GM23338 (cell line): ENCODE measurements at regions not wholly inside any gene's neighbourhood (a gene's known extent, or its start where the extent isn't known, plus 50 kb on each side); places are given as distances from the start of the nearest gene placed in this dataset.

Source experiments
- ATAC-seq: fragments of 200-7000 bp; cut with Tn5 transposase; 3 replicates; pipeline ENCODE4 v1.9.1; 2020
- DNase-seq: peaks from one replicate; pipeline ENCODE4 v3.0.0-alpha.2; 2015; ENCODE audit warnings: low spot score
- H2AFZ ChIP-seq: fragments of 200-600 bp; sonication (generic); 2 replicates; pipeline ENCODE4 v1.8.0; 2016; ENCODE audit warnings: antibody characterized with exemption, mild to moderate bottlenecking, moderate library complexity
- H3F3A ChIP-seq: fragments of 200-600 bp; sonication (generic); replicated peaks from 2 replicates; pipeline ENCODE4 v1.8.0; 2017; ENCODE audit warnings: antibody characterized with exemption, mixed run types, low read depth
- H3K27ac ChIP-seq: fragments of 200-600 bp; sonication (generic); 2 replicates; pipeline ENCODE4 v1.6.1; 2016; ENCODE audit warnings: low read depth
- H3K27me3 ChIP-seq: fragments of 200-600 bp; sonication (generic); 2 replicates; pipeline ENCODE4 v1.8.0; 2016; ENCODE audit warnings: mild to moderate bottlenecking, mixed run types, moderate library complexity; ENCODE audit not compliant: insufficient read depth
- H3K36me3 ChIP-seq: fragments of 200-600 bp; sonication (generic); 2 replicates; pipeline ENCODE4 v1.8.0; 2016; ENCODE audit warnings: mild to moderate bottlenecking; ENCODE audit not compliant: insufficient read depth
- H3K4me1 ChIP-seq: fragments of 200-600 bp; sonication (generic); 2 replicates; pipeline ENCODE4 v1.8.0; 2016; ENCODE audit warnings: mild to moderate bottlenecking, moderate library complexity; ENCODE audit not compliant: insufficient read depth
- H3K4me2 ChIP-seq: fragments of 200-600 bp; sonication (generic); 2 replicates; pipeline ENCODE4 v1.7.1; 2017; ENCODE audit warnings: mixed run types
- H3K4me3 ChIP-seq: fragments of 200-600 bp; sonication (generic); 2 replicates; pipeline ENCODE4 v1.6.1; 2016; ENCODE audit warnings: mixed run types
- H3K79me2 ChIP-seq: fragments of 200-600 bp; sonication (generic); replicated peaks from 2 replicates; pipeline ENCODE4 v1.8.0; 2017; ENCODE audit warnings: mild to moderate bottlenecking; ENCODE audit not compliant: insufficient read depth
- H3K9me2 ChIP-seq: fragments of 200-600 bp; sonication (generic); 2 replicates; pipeline ENCODE4 v1.8.0; 2017; ENCODE audit not compliant: insufficient read depth
- H4K20me1 ChIP-seq: fragments of 200-600 bp; sonication (generic); replicated peaks from 2 replicates; pipeline ENCODE4 v1.8.0; 2017; ENCODE audit warnings: mild to moderate bottlenecking; ENCODE audit not compliant: insufficient read depth
- H3K27ac Mint-ChIP-seq: 2 replicates; pipeline ENCODE4 v1.8.0; 2020; ENCODE audit warnings: inconsistent platforms, mild to moderate bottlenecking, moderate library complexity, mixed read lengths
- H3K27me3 Mint-ChIP-seq: 3 replicates; pipeline ENCODE4 v1.8.0; 2022; ENCODE audit warnings: low read depth, mild to moderate bottlenecking, moderate library complexity, mixed read lengths, inconsistent platforms; ENCODE audit not compliant: insufficient read depth, poor library complexity
- H3K36me3 Mint-ChIP-seq: 3 replicates; pipeline ENCODE4 v1.8.0; 2021; ENCODE audit warnings: low read depth, mild to moderate bottlenecking, inconsistent platforms, moderate library complexity, mixed read lengths
- H3K4me1 Mint-ChIP-seq: 3 replicates; pipeline ENCODE4 v1.8.0; 2020; ENCODE audit warnings: mild to moderate bottlenecking, inconsistent platforms, mixed read lengths
- H3K4me3 Mint-ChIP-seq: 3 replicates; pipeline ENCODE4 v1.8.0; 2021; ENCODE audit warnings: moderate library complexity, mild to moderate bottlenecking, inconsistent platforms, mixed read lengths
- H3K9me3 Mint-ChIP-seq: 3 replicates; pipeline ENCODE4 v1.8.0; 2020; ENCODE audit warnings: moderate library complexity, mild to moderate bottlenecking, inconsistent platforms, mixed read lengths
- CREB1 ChIP-seq: fragments of 250-450 bp; sonication (Bioruptor Pico); IDR thresholded peaks from 2 replicates; pipeline ENCODE4 v1.5.0; 2020; ENCODE audit warnings: low read depth, mild to moderate bottlenecking, moderate library complexity
- CTCF ChIP-seq, 2 experiments: fragments of 200-600 bp in 1 of 2; sonication (generic) in 1 of 2; conservative IDR thresholded peaks; 2 replicates each; pipeline versions ENCODE4 v1.5.1 to v1.6.1; 2016 to 2017; ENCODE audit warnings: antibody characterized with exemption in 2 of 2, low read depth in 2 of 2, mild to moderate bottlenecking in 2 of 2, moderate library complexity in 1 of 2
- ETS1 ChIP-seq: IDR thresholded peaks from 2 replicates; pipeline ENCODE4 v1.6.1; 2016; ENCODE audit warnings: antibody characterized with exemption
- EZH2 ChIP-seq: fragments of 200-600 bp; sonication (generic); IDR thresholded peaks from one replicate; pipeline ENCODE4 v1.8.0; 2017; ENCODE audit warnings: antibody characterized with exemption, mild to moderate bottlenecking, low read depth; ENCODE audit not compliant: unreplicated experiment
- EZH2phosphoT487 ChIP-seq: fragments of 200-600 bp; sonication (generic); IDR thresholded peaks from one replicate; pipeline ENCODE4 v1.8.1; 2018; ENCODE audit warnings: antibody characterized with exemption; ENCODE audit not compliant: unreplicated experiment
- JUNB ChIP-seq: IDR thresholded peaks from one replicate; pipeline ENCODE4 v1.6.1; 2016; ENCODE audit warnings: antibody characterized with exemption; ENCODE audit not compliant: unreplicated experiment
- NANOG ChIP-seq: IDR thresholded peaks from 2 replicates; pipeline ENCODE4 v1.6.1; 2016; ENCODE audit warnings: antibody characterized with exemption, borderline replicate concordance
- POLR2AphosphoS5 ChIP-seq: IDR thresholded peaks from 2 replicates; pipeline ENCODE4 v1.6.1; 2016; ENCODE audit warnings: antibody characterized with exemption, low read depth
- REST ChIP-seq: IDR thresholded peaks from one replicate; pipeline ENCODE4 v1.6.1; 2018; ENCODE audit warnings: antibody characterized with exemption; ENCODE audit not compliant: unreplicated experiment
- STAT1 ChIP-seq: IDR thresholded peaks from one replicate; pipeline ENCODE4 v1.6.1; 2016; ENCODE audit warnings: antibody characterized with exemption; ENCODE audit not compliant: unreplicated experiment
- ZNF114 ChIP-seq: fragments of 250-450 bp; sonication (Bioruptor Pico); IDR thresholded peaks from 2 replicates; pipeline ENCODE4 v1.5.0; 2020; ENCODE audit warnings: mild to moderate bottlenecking, moderate library complexity
- ZNF331 ChIP-seq: fragments of 250-450 bp; sonication (Bioruptor Pico); IDR thresholded peaks from 2 replicates; pipeline ENCODE4 v1.5.0; 2020; ENCODE audit warnings: low read depth, mild to moderate bottlenecking, moderate library complexity
- ZNF462 ChIP-seq: fragments of 250-450 bp; sonication (Bioruptor Pico); IDR thresholded peaks from 2 replicates; pipeline ENCODE4 v1.5.0; 2020; ENCODE audit warnings: mild to moderate bottlenecking, moderate library complexity

- no peaks in the 10 kb centered on the region for H3K27me3 Mint-ChIP-seq
- H3K27ac Mint-ChIP-seq: no peak overlapping the region
- H3K4me1 ChIP-seq: no peaks in the 10 kb centered on the region
- no peaks in the 10 kb centered on the region for H4K20me1 ChIP-seq
- TF ChIP-seq ETS1: no peak
- TF ChIP-seq EZH2phosphoT487: no peak
- TF ChIP-seq ZNF462 (CRISPR knock-in tag): no peak
- TF ChIP-seq ZNF114 (CRISPR knock-in tag): no peak
- TF ChIP-seq ZNF331: no peak
- no peak for TF ChIP-seq REST
- no peak for TF ChIP-seq POLR2AphosphoS5
- no peak for TF ChIP-seq EZH2
- TF ChIP-seq CREB1 (CRISPR knock-in tag): no peak
- TF ChIP-seq JUNB: no peak
- TF ChIP-seq NANOG: no peak
- TF ChIP-seq CTCF (conservative IDR thresholded peaks at IDR 0.05; ENCODE audit: low read depth in 2 of 2): no peak
- TF ChIP-seq STAT1: no peak
- H3K27ac ChIP-seq: no peak overlapping the region
- no peaks in the 10 kb centered on the region for H3F3A ChIP-seq
- no peaks in the 10 kb centered on the region; the same call in 2 of the 3 replicates for H3K9me3 Mint-ChIP-seq
- no peak overlapping the region for H3K4me3 Mint-ChIP-seq
- no peaks in the 10 kb centered on the region for H3K79me2 ChIP-seq
- no peaks in the 10 kb centered on the region for H3K27me3 ChIP-seq
- H3K4me1 Mint-ChIP-seq: no peaks in the 10 kb centered on the region
- no peaks in the 10 kb centered on the region for H3K36me3 ChIP-seq
- H3K4me2 ChIP-seq: no peak overlapping the region
- no peak overlapping the region for H3K4me3 ChIP-seq
- H3K36me3 Mint-ChIP-seq: no peaks in the 10 kb centered on the region; the same call in 2 of the 3 replicates
- H3K9me2 ChIP-seq: no peaks in the 10 kb centered on the region; the same call in 1 of the 2 replicates
- ATAC-seq (no peak), DNase-seq (no peak)
- no peak overlapping the region for H2AFZ ChIP-seq
These were observed 304.4 kb upstream of the MBL2 start for GRCh38 chr10:53076948-53077347.
